OCI-LY3 (cell line): ENCODE measurements at regions not wholly inside any gene's neighbourhood (a gene's known extent, or its start where the extent isn't known, plus 50 kb on each side); places are given as distances from the start of the nearest gene placed in this dataset.

Experiments used
- EZH2phosphoT487 ChIP-seq: fragments of 200-600 bp; shearing (Covaris generic); IDR thresholded peaks from 2 replicates; pipeline ENCODE4 v1.6.1; 2018; ENCODE audit warnings: antibody characterized with exemption, mixed run types, low read depth
- TF ChIP-seq, protein P1 (sequence below): fragments of 200-600, 300-600 bp; sonication (generic); IDR thresholded peaks from 2 replicates; pipeline ENCODE4 v1.5.1; 2014; ENCODE audit warnings: antibody characterized with exemption, low read length, low read depth

DNA sequence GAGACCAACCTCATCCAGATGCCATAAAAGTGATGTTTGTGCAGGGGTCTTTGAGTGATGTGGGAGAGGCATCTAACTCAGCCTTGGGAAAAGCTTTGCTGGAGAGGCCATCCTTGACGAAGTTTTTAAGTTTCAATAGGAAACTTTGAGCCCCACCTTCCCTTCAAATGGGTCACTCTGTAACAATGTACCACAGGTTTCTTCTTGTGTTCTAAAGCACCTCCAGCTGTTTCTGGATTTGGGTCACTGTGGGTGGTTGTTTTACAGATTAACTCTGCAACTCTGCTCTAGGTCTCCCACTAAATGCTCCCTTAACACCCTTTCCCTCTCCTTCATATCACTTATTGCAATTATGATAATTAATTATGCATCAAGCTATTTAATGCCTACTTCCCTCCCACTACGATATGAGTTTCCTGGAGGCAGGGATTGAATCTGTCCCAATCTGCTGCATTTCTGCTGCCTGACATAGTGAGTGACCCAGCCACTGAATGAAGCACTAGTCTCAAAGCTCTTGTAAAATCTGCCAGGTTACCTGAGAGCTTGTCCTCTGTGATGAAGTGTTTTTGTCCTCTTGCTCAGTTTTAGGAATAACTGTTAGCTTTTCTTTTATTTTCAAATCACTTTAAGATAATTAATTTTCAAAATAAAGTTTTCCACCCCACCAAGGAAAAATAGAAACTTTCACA lies 60.5 kb upstream of the PUM3 start:
- TF ChIP-seq, protein P1, sequence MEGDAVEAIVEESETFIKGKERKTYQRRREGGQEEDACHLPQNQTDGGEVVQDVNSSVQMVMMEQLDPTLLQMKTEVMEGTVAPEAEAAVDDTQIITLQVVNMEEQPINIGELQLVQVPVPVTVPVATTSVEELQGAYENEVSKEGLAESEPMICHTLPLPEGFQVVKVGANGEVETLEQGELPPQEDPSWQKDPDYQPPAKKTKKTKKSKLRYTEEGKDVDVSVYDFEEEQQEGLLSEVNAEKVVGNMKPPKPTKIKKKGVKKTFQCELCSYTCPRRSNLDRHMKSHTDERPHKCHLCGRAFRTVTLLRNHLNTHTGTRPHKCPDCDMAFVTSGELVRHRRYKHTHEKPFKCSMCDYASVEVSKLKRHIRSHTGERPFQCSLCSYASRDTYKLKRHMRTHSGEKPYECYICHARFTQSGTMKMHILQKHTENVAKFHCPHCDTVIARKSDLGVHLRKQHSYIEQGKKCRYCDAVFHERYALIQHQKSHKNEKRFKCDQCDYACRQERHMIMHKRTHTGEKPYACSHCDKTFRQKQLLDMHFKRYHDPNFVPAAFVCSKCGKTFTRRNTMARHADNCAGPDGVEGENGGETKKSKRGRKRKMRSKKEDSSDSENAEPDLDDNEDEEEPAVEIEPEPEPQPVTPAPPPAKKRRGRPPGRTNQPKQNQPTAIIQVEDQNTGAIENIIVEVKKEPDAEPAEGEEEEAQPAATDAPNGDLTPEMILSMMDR, result no peak
- no peak for TF ChIP-seq EZH2phosphoT487
